BJ (cell line): ENCODE measurements at regions not wholly inside any gene's neighbourhood (a gene's known extent, or its start where the extent isn't known, plus 50 kb on each side); places are given as distances from the start of the nearest gene placed in this dataset.

Experiments
- CTCF ChIA-PET: fragments of 350-600 bp; formaldehyde crosslinking; extraction: SDS; loops from one replicate; lab custom pipeline; 2021; ENCODE audit warnings: antibody characterized with exemption, inconsistent platforms; lab: Yijun Ruan, JAX
- POLR2A ChIA-PET: fragments of 300-600 bp; sonication (Branson Sonifier 250); formaldehyde crosslinking; extraction: SDS; loops from one replicate; lab custom pipeline; 2021; ENCODE audit warnings: antibody characterized with exemption; lab: Charles Lee
- DNase-seq: peaks from one replicate; pipeline ENCODE4 v3.0.0-alpha.2; 2011; ENCODE audit warnings: low read depth
- H3K27me3 ChIP-seq: 2 replicates; pipeline ENCODE4 v1.6.0; 2011; ENCODE audit warnings: low read length; ENCODE audit not compliant: control insufficient read depth, insufficient read depth
- H3K36me3 ChIP-seq: 2 replicates; pipeline ENCODE4 v1.5.1; 2011; ENCODE audit warnings: low read length; ENCODE audit not compliant: control insufficient read depth, insufficient read depth
- H3K4me3 ChIP-seq: 2 replicates; pipeline ENCODE4 v1.5.1; 2011; ENCODE audit warnings: low read depth, mild to moderate bottlenecking, control low read depth, low read length
- CTCF ChIP-seq: IDR thresholded peaks from 2 replicates; pipeline ENCODE4 v1.5.1; 2011; ENCODE audit warnings: low read depth, mild to moderate bottlenecking, control low read depth, inconsistent platforms, low read length, moderate library complexity; ENCODE audit not compliant: insufficient read depth

GRCh38 chr11:106466521-106467080 lies 389.1 kb downstream of the AASDHPPT start:
- no peak for DNase-seq
- no peak for TF ChIP-seq CTCF
- H3K27me3 ChIP-seq, result no peaks in the 10 kb centered on the region
- ChIA-PET POLR2A (no interaction called here), CTCF (interaction anchor here (0.9 to 1.2 kb wide), 2 partner anchors 8 to 11 kb away, joined by 3 to 6 read pairs; no protein-coding TSS in a partner anchor)
- no peak overlapping the region for H3K4me3 ChIP-seq
- H3K36me3 ChIP-seq, result no peaks in the 10 kb centered on the region

- TF ChIP-seq CTCF, result no peak
- CTCF ChIA-PET, result interaction anchor here (0.9 to 1.2 kb wide), 2 partner anchors 9 to 12 kb away, joined by 3 to 6 read pairs; no protein-coding TSS in a partner anchor
- POLR2A ChIA-PET, result no interaction called here
- H3K36me3 ChIP-seq, result no peaks in the 10 kb centered on the region
- H3K4me3 ChIP-seq, result no peak overlapping the region
- no peaks in the 10 kb centered on the region for H3K27me3 ChIP-seq
- no peak for DNase-seq
These were observed 390.0 kb downstream of the AASDHPPT start for GRCh38 chr11:106467501-106467900.

GRCh38 chr11:106468086-106468485 lies 390.6 kb downstream of the AASDHPPT start:
- Histone ChIP-seq H3K4me3 (no peak overlapping the region), H3K27me3 (no peaks in the 10 kb centered on the region), H3K36me3 (no peaks in the 10 kb centered on the region)
- ChIA-PET POLR2A (no interaction called here), CTCF (no interaction called here)
- no peak for TF ChIP-seq CTCF
- no peak for DNase-seq

DNA sequence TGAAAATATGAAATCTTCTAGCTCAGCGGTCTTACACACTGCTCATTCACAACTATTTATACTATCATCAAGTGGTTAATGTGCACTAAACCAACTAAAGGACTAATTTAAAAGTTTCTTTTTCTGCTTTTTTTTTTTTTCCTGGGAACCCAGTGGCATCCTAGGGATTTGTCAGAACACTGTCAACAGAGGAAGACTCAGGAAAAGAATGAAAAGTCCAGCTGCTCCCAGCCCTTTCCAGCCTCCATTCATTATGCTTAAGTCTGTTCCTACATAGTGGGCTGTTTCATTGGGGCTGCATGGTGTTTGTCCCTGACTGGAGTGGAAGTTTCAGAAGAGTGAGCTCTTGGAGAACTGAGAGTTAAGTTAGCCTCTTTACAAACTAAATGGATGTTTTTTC lies 391.1 kb downstream of the AASDHPPT start:
- TF ChIP-seq CTCF, result no peak
- CTCF ChIA-PET, result no interaction called here
- H3K27me3 ChIP-seq, result no peaks in the 10 kb centered on the region

GRCh38 chr11:106470230-106470629 lies 392.8 kb downstream of the AASDHPPT start:
- DNase-seq, result no peak
- H3K36me3 ChIP-seq, result no peaks in the 10 kb centered on the region
- ChIA-PET CTCF (interaction anchor here (1.3 kb wide), 1 partner anchor 151 kb away, joined by 4 read pairs; no protein-coding TSS in a partner anchor), POLR2A (no interaction called here)
- no peak overlapping the region for H3K4me3 ChIP-seq
- no peaks in the 10 kb centered on the region for H3K27me3 ChIP-seq
- no peak for TF ChIP-seq CTCF

More for the DNA sequence above, 391.1 kb downstream of the AASDHPPT start:
- Histone ChIP-seq H3K4me3 (no peak overlapping the region), H3K36me3 (no peaks in the 10 kb centered on the region)
- POLR2A ChIA-PET, result no interaction called here
- DNase-seq, result no peak
